HG03575 (cell line): ENCODE measurements at regions not wholly inside any gene's neighbourhood (a gene's known extent, or its start where the extent isn't known, plus 50 kb on each side); places are given as distances from the start of the nearest gene placed in this dataset.

Experiments used
- ATAC-seq: cut with Tn5 transposase; IDR thresholded peaks from one replicate; pipeline ENCODE4 v1.9.1; 2021; ENCODE audit not compliant: unreplicated experiment, insufficient number of reproducible peaks, low FRiP score; ENCODE audit errors: extremely low read depth

DNA sequence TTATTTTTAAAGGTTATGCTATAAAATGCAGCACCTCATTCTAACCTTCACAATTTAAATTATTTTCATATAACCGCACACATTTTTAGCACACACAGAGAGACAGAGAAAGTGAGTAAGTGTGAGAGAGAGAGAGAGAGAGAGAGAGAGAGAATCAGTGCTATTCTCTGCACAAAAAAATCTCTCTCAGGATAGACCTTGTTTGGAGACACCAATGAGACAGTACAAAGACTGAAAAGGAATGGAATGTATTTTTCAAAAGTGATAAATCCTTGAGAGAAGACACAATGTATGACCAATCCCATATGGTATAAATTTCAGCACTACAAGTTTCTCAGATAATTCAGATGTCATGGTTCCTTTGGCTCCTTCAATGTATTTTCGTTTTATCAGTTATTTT lies 132.1 kb upstream of the PCDH18 start:
- ATAC-seq, result no peak

DNA sequence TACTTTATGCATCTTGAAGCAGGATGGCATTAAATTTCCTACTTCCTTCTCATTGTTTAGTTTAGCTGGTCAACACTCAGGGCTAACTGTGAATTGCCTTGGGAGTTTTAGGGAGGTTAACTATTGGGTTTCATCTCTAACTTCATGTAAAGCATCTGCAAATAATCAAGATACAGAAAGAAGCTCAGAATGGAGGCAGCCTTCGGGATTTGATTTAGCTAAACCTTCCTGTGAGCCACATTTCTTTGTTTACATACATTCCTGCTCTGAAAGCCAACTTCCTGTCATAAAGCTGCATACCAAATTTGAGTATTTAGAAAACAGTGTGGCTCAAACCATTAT lies 131.7 kb upstream of the PCDH18 start:
- no peak for ATAC-seq

DNA sequence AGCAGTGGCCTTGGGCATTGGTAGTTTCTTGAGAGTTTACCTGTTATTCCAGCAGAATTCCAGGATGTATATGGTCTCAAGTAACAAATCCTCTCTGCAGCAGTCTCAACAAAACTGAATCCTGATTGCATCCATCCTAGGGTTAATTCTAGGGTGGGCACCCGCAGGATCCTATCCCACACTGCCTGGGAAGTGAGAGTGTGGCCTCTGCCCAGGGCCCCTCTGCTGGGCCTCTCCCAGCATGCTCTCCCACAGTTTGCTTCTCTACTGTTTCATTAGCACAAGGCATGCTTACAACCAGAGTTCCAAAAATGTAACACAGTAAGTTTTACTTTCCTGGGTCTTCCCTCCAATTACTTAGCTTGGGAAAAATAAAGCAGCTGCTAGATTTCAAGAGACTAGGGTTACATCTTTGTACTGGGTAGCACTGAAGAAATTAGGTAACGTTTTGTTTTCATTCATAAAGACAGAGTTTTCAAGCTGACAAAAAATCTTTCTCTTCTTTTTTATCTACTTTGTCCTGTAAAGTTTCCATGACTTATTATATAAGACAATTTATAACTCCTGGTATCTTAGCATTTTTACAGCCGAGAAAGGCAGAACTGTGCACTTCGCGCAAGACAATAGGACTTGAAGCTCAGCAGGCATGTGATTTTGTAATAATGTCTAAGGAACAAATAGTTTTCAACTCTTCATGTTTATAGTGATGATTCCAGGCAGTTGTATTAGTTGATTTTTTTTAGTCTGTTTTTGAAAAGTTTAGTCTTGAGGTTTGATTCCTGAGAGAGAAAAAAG lies 131.2 kb upstream of the PCDH18 start:
- no peak for ATAC-seq

DNA sequence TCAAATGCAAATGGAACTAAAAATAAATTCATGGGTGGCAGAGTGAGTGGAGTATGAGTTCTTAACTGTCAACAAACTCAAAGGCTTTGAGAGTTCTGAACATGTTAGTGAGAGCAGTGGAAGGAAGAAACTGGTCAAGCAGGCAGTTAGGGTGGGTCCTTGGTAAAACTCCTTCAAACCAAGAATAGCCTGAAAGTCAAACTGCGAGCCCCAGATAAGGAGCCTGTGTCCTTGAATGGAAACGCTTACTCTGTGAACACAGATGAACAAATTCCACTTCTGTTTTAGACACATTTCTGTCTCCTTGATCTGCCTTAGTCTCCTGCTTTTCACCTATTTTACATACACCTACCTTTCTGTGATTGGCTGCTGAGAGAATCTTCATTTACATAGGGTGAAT lies 129.4 kb upstream of the PCDH18 start:
- ATAC-seq, result no peak

DNA sequence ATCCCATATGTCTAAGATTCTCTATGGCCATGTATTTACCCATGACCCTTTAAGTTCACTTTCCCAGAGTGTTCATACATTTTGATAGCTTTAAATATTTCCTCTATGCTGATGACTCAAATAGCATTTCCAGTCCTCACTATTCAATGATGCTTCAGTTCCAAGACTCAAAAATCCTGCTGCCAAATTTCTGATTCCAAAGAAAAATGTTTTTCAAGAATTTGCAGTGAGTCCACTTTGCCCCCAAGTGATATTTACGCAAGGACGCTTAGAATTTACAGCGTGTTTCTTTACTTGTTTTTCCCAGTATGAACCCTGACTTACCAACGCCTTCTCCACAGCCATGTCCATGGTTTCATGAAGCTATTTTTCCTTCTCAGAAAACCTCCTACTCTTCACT lies 127.9 kb upstream of the PCDH18 start:
- ATAC-seq, result no peak

DNA sequence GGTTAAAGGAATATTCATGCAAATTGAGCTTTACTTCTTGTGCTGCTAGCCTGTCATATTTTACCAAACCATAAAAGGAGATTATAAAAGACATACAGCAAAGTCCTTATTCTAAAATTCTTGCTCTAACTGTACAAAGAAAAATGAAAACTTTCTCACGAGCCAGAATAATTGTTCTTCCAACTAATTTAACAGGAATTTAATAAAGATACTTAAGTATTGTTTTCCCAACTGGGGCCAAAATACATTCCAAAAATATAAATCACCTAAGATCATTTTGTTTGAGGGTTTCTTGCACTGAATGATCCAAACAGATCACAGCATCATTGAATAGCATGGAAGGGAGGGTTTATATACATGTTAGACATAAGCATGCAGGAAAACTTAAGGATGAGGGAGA lies 127.1 kb upstream of the PCDH18 start:
- no peak for ATAC-seq

DNA sequence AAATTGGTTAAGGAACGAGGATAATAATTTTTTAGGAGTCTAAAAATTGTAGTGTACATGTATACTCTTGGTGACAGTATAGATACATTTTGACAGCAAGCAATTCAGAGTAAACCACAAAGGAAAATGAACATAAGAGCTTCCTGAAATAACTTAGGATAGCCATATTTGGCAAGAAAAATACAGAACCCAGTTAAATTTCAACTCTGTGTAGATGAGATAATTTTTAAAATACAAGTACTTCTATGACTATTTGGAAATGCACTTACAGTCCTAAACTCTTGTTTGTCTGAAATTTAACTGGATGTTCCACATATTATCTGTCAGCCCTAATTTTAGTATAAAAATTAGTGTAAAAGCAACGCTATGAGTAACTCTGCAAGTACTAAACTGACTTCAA lies 124.4 kb upstream of the PCDH18 start:
- no peak for ATAC-seq

DNA sequence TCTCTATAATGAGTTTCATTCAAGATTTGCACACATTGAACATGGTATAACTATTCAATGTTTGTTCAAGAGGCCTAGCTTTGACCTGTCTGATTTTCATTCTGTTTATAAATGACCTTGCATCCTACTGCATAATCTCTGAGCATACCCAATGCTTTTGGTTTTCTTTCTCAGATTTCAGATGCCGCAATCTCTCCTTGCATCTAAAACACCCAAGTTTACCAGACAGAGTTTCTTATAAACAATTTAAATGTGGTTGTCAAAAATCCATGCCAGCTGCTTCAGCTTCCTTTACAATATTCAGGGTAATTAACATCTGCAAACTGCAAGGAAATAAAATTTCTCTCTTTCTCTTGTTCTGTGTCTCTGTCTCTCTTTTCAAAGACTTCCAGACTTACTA lies 123.0 kb upstream of the PCDH18 start:
- ATAC-seq, result no peak

DNA sequence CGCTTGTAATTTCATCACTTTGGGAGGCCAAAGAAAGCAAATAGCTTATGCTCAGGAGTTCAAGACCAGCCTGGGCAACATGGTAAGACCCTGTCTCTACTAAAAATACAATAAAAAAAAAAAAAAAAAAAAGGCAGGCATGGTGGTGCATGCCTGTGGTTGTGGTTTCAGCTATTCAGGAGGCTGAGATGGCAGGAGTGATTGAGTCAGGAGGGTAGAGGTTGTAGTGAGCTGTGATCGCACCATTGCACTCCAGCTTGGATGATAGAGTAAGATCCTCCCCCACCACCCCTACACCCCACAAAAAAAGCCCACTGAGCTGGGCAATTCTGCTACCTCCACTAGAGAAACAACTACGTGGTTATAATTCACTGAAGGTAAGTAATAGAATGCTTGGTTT lies 118.8 kb upstream of the PCDH18 start:
- ATAC-seq, result no peak

DNA sequence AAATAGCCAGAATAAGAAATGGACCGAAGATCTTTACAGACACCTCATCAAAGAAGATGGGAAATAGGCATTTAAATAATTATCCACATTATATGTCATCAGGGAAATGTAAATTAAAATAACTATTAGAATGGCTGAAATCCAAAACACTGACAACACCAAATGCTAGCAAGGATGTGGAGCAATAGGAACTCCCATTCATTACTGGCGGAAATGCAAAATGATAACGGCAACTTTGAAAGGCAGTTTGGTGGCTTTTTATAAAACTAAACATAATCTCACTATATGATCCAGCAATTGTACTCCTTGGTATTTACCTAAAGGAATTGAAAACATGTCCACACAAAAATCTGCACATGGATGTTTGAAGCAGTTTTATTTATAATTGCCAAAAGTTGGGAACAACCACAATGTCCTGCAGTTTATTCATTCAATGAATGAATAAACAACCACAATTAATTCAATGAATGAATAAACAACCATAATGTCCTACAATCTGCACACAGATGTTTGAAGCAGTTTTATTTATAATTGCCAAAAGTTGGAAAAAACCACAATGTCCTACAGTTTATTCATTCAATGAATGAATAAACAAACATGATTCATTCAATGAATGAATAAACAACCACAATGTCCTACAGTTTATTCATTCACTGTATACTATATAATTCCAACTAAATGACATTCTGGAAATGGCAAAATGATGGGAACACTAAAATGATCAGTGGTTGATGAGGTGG lies 117.6 kb upstream of the PCDH18 start:
- ATAC-seq, result no peak

DNA sequence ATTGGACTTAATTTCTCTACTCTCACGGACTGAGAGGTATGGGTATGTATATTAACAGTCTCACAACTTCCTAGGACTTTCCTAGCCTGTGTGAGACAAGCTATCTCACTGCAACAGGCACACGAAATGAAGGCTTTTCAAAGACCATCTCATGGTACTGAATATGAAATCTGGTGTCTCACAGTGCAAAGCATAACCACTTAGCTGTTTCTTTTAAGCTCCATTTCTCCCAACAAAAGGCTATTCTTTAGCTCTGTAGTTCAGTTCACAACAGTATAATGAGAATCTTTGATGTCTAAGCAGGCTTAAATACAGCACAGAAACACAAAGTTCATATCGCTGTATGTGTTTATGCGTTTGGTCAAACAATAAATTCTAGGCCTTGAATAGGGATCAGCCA lies 116.2 kb upstream of the PCDH18 start:
- ATAC-seq, result no peak

DNA sequence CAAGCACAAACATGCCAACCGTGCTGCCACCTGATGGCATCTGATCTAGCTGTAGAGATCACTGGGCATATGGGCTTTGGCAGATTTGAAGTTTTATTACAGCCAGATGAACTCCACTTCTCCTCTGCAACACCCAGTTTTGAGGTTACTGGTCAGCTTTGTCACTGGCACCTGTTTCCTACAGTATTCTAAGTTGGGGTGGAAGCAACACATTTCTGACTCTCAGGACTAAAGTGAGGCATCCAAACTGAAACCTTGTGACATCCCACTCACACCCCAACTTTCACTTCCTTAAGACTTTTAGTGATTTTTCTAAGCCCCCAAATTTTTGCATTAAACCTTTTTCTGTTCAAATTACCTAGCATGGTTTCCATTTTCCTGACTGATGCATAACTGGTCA lies 115.1 kb upstream of the PCDH18 start:
- peak; percentile 66 for ATAC-seq

DNA sequence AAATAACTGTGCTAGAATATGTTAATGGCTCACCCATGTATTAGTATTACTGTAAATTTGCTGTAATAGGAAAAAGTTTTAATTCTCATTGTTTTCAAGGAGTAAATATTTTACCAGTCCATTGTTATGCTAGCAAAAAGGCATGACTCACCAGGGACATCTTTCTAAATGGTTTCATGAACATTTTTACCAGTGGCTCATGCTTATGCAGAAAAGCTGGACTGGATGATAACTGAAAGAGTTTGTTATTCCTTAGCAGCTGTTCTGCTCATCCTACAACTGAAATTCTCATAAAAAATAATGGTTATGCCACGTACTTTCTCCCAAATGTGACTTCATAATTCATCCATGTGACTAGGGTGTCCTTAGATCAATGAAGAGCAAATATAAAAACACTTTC lies 111.9 kb upstream of the PCDH18 start:
- ATAC-seq, result no peak

DNA sequence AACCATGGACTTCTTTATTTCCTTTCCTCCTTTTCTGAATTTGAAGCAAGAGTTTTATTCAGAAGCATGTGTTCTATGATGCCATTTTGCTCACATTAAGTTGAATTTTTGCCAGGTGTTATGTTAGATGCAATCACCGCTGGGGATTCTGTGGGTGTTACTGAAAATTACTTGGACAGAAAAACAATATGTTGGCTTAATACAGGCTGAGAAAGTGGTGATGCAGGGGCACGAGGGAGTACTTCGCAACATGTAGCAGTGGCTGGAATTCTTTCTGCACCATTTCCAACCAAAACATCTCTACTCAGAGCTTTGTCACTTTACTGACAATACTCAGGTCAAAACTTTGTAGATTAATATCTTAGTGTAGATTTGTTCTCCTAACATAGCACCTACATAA lies 109.2 kb upstream of the PCDH18 start:
- ATAC-seq, result no peak

DNA sequence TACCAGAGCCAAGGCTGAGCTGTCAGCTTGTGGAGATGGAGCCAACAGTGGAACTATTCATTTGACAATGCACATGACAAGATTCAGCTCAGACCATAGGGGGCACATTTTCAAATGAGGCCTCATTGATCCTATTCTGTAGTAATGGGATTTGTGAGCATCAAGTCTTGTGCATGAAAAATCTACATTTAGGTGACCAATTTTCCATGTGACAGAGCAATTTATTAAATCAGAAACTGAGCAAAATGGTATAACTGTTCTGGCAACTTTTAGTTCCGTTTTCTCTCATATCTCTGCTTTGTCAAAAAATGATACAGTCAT lies 108.5 kb upstream of the PCDH18 start:
- no peak for ATAC-seq

DNA sequence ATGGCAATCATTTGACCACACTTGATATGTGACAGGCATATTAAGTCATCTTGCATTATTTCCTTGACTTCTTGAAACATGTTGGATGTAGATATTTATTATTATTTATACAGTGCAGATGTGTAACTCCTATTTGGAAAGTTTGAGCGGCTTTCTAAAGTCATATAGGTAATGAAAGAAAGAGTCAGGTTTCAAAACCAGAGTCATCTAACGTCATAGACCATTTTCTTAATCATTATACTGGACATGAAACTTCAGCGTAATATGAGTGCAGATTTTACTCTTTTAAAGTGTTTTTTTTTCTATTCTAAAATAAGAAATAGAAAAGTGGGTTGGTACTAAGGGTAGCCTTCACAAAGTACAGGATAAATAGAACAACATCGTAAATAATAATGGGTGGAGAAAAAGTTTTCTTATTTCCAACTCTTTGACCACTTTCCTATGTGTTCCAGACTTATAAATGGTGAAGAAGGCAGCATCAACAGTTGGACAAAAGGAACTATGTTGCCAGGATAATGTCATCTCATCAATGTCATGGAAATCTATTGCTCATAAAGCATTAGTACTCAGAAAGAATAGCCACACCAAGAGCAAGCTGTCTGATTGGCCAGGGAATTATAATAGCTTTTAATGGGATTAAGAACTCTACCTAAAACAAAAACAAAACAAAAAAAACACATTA lies 108.0 kb upstream of the PCDH18 start:
- ATAC-seq, result no peak

DNA sequence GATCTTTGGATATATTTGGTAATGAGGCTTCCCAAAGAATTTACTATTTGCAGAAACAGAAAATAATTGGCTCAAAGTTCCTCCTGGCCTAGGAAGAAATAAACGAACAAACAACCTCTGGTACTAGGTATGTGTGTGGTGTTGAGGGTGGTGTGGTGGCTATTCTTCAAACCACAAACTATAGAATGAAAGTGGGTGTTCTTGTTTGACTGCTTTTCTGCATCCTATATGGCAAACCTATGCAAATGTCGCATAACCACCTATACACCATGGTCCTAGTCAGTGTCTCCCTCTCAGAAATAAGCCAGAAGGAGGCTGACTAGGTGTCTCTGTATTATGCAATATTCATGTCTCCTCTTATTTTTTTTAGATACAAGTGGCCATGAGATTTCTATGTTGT lies 106.6 kb upstream of the PCDH18 start:
- no peak for ATAC-seq

DNA sequence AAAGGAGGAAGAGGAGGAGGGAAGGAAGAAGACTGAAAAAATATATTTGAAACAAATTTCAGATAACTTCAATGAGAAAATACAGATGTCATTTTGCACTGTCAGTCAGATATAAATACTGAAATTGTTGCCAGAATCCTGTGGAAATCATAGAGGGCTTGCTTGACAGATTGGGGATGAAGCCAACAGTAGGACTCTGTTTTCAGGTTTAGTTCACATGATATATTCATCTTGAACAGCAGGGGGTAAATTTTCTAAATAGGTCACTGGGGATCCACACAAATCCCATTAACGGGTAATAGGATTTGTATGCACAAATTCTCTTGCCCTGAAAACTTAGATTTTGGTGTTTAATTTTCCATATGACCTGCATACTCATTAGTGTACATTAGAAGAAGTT lies 103.3 kb upstream of the PCDH18 start:
- ATAC-seq, result no peak

DNA sequence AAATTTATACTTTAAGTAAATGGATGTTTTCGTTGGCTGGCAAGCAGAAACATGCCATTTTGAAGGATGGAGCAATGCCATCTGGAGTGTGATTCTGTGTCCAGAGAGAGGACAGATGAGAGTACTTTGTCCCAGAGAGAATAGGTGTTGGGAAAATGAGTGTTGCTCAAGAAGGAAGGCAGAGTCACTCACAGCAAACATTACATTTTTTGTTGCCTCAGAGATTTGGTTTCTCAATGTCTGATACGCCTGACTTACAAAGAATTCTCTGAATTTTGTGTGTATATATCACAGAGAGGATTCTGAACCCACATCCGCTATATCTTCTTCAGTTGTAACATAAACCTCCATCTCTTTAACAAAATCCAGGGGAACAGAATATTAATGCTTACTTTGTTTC lies 102.8 kb upstream of the PCDH18 start:
- no peak for ATAC-seq

DNA sequence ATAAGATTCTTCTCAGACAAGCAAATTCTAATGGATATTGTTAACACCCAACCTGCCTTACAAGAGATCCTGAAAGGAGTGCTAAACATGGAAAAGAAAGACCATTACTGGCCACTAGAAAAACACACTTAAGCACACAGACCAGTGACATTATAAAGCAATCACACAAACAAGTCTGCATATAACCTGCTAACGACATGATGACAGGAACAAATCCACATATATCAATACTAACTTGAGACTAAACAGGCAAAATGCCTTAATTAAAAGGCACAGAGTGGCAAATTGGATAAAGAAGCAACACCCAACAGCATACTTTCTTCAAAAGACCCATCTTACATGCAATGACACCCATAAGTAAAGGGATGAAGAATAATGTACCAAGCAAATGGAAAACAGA lies 100.5 kb upstream of the PCDH18 start:
- ATAC-seq, result no peak
